HT1080 (cell line): ENCODE measurements at regions not wholly inside any gene's neighbourhood (a gene's known extent, or its start where the extent isn't known, plus 50 kb on each side); places are given as distances from the start of the nearest gene placed in this dataset.

Experiments
- DNase-seq: peaks from one replicate; pipeline ENCODE4 v3.0.0-alpha.2; 2015; ENCODE audit warnings: low read depth

DNA sequence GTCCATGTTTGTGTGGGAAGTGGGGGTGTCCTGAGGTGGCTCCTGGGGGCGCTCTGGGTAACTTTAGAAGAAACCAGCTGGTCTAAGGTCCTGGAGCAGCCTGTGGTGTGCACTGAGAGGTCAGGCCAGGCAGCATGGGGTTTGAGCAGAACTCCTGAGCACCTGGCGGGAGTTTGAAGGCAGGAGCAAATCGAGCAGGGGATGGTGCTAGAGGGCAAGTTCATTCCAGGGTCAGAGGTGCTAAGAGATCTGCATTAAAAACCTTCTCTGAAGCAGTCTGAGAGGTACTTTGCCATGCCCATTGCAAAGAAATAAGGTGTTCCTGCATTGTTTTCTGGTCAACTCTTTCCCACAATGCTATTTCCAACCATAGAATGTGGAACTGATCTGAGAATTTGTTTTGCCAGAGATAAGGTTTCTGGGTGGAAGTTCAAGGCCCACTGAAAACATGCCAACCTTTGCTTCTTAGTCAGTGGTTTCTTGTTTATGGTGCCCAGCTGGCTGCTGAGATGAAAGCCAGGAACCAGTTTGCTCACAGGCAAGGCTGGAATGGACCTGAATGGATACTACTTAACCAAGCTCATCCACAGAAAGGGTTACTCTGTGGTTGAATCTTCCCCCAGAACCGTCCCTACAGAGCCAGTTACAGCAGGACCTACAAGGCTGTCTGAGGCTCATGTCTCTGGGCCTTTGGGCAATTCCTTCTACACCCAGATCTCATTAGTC lies 136.3 kb upstream of the TMEM72 start:
- DNase-seq: no peak

DNA sequence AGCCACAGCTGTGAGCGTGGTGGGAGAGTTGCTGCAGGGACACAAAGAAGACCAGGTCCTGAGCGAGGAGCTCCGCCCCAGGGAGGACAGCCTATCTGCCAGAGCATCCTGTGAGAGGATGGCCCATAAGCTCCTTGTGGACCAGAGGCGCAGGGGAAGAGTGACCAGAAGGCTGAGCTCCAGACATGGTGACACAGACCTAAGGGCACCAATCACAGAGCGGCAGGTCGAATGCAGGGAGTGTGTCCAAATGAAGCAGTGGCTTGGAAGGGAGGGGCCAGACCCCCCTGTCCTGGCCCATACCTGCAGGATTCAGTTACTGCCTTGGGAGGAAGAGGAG lies 135.8 kb upstream of the TMEM72 start:
- DNase-seq: no peak

- DNase-seq: no peak
Measured at GRCh38 chr10:44776181-44776580, 135.0 kb upstream of the TMEM72 start.

DNA sequence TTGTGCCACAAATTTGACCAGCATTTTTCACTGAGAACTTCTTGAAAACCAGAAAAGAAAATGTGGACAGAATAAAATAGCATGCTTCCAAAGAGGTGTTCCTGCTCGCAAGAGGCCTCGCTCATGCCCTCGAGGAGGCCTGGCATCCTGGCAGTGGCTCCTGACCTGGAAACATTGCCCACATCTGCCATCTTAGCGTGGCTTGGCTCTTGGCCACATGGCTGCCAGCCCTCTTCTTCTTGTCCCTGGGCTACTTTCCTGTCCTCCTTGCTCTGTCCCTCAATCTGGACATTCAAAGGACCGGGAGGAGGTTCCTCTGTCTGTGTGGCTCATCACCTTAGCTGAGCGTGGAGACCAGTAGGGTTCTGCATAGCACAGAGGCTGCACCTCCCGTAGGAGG lies 131.6 kb upstream of the TMEM72 start:
- DNase-seq: no peak

GRCh38 chr10:44780426-44780825 lies 130.7 kb upstream of the TMEM72 start:
- no peak for DNase-seq

- DNase-seq: no peak
Measured at GRCh38 chr10:44781131-44781530, 130.0 kb upstream of the TMEM72 start.

DNA sequence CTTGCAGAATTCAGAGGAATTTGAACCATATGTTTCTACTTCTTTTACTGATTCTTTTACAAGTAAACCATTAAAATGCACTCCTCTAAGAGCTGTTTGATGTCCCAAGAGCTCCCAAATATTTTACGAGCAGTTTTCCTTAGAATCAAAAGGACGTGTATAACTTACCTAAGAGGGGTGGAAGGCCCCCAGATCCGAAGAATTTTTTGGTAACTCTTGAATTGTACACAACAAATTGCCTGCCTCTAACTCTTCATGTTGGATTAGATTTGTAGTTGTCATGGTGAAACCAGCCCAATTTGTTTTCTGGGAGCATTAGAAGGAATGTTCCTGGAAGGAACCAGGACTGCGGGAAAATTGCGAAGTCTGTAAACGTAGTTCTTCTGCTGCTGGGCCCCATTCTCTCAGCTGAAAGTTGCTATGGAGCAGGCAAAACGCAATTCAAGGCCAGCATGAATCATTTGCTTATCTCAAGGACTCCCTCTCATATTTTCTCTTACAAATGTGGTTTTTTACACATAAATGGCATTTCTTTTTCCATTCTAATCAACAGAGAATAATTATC lies 124.8 kb upstream of the TMEM72 start:
- DNase-seq: no peak

DNA sequence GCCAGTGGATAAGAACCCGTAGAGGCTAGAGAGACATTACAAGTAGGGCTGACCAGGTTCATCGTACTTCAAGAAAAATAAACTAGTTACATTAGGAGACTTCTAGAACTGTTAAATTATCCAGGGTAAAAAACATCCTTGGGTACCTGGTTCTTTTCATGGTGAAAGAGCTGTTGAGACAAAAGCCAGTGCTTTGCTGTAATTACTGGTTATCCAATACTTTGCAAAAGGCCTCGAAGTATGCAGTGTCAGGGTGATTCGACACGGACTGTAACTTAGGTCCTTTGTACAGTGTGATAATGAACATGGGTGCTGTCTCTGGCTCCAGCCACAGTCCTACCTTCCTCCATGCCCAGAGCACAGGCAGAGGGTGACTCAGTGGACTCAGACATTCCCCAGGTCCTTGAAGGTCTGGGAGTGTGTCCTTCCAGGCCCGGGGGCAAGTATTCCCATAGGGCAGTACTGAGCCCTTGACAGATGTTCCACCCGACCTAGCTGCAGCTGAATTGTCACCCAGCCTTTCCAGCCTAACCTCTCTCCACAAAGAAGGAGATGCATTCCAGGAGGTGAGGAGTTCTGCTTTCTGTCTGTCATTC lies 123.6 kb upstream of the TMEM72 start:
- no peak for DNase-seq

DNA sequence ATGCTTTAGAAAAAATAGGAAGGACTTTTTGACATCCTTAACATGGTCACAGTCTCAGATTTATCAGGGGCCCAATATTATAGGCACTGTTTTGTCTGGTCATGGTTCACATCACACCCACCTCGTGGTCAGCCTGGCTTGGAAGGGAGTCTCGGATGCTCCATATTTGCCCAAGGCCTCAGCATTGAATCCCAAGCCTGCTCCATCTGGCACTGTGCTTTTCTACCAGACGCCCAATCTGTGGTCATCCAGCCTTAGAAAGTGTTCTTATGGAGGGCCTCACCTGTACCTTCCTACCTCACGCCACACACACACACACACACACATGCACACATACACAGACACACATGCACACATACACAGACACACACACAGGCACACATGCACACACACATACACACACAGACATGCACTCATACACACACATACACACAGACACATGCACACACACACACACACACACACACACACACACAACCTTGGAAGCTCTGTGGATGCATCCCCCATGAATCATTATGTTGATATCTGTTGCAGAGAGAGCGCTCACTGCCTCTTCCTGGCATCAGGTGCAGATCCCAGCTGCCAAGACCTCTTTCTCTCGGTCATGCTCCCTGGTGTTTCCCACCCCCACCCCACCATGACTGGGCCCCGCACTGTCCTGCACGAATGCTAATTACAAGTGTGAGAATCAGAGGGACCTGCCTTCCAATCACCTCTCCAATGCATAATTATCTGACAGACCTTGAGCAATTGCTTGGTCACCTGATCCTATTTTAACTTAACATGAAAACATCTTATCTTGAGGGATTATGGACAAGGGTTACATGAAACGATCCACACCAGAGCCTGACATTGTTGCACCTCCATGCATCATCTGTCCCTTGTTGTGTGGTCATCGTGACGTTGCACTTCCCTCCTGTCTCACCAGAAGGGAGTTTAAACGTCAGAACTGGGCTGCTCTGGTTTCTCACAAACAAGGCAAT lies 122.7 kb upstream of the TMEM72 start:
- DNase-seq: no peak

DNA sequence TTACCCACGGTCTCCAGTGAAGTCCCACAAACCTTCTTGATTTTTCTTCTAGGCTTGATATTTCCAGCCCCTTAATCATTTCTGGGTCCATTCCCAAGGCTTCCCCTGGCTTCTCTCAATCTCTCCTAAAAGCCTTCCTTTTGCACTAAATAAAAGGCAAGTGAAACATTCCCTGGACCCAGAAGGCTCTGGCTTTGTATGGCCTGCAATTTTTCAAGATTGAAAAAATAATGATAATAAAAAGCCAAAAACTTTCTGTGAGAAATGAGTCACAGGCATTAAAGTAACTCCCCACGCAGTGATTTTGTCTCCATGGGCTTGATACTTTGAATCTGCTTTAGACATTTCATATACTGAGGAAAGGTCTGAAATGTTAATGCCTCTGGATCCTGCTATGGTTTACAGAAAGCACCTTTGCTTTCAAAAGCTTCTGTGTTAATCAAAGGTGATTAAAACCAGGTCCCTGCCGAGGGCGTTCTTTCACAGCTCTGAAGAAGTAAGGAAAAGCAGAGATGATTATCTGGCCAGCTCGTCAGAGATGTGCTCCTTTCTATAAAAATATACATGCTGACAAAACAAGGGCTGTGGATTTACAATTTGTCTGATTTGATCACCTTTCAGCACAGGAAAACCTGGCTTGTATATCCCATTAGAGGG lies 118.9 kb upstream of the TMEM72 start:
- DNase-seq: no peak

DNA sequence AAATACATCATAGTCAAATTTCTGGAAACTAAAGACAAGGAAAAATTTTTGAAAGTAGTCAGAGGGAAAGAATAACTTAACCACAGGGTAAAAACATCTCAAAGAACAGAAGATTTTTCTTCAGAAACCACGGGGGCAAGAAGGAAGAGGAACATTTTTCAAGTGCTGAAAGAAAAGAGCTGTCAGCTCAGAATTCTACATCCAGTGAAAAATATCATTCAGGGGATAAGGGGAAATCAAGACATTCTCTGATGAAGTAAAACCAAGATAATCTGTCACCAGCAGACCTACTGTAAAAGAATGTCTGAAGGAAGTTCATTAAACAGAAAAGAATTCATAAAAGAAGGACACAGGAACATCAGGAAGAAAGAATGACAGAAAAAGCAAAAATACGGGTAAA lies 111.2 kb upstream of the TMEM72 start:
- DNase-seq: no peak

- DNase-seq: peak; percentile 87
Measured at GRCh38 chr10:44801383-44802327, 109.5 kb upstream of the TMEM72 start.

DNA sequence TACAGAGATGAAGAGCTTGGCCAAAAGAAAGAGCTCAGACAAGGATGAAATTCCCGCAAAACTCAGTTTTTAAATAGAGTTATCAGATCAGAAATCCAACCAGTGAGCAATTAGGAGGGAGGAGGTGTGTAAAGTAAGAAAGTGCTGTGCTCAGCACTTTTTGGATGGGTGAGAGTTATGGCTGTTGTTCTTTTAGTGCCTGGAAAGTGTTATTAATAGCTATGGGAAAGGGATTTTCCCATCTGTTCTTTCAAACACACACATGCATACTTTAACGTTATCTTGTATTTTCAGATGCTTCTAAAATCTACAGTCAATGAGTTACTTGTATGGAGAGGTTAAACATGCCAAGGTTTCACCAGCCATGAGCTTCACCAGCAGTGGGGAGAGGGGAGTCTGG lies 107.3 kb upstream of the TMEM72 start:
- no peak for DNase-seq

DNA sequence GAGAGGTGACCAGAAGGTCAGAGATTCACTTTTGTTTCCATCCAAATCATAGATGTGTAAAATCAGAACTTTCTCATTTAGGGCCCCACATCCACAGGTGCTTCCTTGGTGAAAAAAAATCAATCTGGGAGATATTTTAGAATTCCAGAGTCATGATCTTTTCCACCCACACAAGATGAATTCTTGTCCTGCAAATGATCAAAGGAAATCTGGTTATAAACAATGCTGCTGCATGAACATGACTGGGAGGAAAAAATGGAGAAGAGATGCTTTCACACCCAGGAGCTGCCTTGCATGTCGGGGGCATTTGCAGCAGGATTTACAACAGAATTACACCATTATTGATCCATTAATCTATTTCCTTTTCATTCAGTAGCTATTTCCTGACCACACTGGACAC lies 106.5 kb upstream of the TMEM72 start:
- DNase-seq: no peak

DNA sequence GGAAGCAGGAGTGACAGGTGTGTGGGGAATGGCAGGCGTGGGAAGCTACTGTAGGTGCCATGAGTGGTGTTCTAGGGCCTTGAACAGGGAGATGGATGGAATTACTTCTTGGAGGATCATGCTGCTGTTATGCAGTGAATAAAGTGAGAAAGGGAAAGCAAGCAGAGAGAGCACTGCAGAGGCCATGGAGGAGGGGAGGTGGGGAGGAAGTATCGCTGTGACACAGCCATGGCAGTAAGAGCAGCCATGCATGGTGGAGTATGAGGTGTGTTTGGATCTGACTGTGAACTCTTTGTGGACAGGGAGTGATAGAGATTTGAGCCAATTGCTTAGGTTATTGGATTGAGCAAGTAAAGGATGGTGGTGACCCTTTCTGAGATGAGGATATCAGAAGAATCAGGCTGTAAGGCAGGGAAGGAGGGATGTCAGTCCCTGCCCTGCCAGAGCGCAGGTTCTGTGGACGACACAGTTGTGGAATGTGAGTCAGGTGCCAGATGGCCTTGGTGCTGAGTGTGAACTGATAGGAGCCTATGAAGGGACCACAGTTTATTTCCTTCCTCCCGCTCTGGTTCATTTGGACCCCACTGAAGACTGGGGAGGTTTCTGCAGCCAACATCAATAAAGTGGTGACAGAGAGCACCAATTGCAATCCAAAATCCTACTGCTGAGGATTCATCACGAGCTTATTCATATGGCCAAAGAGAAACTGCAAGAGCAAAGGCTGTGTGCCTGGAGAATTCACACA lies 105.5 kb upstream of the TMEM72 start:
- DNase-seq: no peak

DNA sequence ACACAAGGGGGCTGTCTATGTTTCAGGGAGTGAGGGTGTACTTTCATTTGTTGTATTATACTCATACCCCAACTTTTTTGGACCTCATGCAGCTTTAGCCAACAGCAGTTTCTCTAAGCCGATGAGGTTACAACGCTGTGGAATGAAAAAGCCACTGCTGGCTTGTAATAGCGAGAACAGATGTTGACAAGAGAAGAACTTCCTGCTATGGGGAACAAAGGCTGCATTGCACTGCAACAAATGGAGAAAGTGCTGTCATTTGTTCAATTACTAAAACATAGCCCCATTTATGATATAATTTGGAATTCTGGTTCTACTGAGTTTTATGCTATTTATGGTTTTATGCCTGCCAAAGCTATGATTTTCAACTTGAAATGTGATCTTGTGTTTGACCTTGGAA lies 104.2 kb upstream of the TMEM72 start:
- DNase-seq: no peak

GRCh38 chr10:44807451-44807850 lies 103.7 kb upstream of the TMEM72 start:
- DNase-seq: no peak

DNA sequence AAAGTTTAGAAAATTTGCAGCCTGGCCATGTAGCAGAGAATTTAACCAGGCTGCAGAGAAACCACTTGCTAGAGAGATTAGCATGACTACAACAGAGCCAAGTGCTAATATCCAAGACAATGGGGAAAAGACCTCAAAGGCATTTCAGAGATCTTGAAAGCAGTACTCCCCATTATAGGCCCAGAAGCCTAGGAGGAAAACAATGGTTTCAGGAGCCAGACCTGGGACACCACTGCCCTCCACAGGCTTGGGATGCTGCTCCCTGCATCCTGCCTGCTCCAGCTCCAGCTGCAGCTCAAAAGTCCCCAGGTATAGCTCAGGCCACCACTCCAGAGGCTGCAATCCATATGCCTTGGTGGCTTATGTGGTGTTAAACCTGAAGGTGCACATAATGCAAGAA lies 101.5 kb upstream of the TMEM72 start:
- DNase-seq: no peak

GRCh38 chr10:44811072-44811471 lies 100.1 kb upstream of the TMEM72 start:
- peak; percentile 25 for DNase-seq

- no peak for DNase-seq
Measured at GRCh38 chr10:44813201-44813600, 97.9 kb upstream of the TMEM72 start.
